ENCODE measurements at regions not wholly inside any gene's neighbourhood (a gene's known extent, or its start where the extent isn't known, plus 50 kb on each side); places are given as distances from the start of the nearest gene placed in this dataset.

DNA sequence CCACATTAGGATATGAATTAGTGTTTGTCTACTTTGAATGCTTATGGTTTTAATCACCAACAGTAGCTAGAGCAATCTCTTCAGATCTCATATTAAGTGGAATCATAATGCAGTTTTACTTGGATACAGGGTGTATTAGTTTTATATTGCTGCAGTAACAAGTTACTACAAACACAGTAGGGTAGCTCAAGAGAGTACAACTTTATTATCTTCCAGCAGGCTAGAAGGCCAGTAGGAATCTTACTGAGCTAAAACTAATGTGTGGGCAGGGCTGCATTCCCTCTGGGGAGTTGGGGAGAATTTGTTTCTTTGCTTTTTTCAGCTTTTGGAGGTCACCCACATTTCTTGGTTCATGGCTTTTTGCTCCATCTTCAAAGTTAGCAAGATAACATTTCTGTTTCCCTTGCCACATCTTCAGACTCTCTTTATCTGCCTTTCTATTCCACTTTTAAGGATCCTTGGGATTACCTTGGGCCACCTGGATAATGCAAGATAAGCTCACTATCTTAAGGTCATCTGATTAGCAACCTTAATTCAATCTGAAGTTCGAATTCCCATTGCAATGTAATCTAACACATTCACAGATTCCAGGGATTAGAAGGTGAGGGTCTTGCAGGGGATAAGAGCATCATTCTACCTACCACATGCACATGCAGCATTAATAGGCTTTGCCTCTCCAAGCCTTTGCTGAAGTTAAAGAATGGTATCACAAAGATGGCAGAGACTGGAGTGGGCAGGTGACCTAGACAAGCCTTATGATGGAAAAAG, 134.1 kb upstream of the SLC10A2 start:
- H3K4me2 ChIP-seq (ENCODE audit: low read length): no peak overlapping the region
- TF ChIP-seq TCF7L2 (IDR thresholded peaks at IDR 0.05; ENCODE audit: borderline replicate concordance, extremely low read depth, insufficient read depth, insufficient read length): no peak
- H3K36me3 ChIP-seq (ENCODE audit: control insufficient read depth in 1 of 2, insufficient read depth in 2 of 2, low read length in 2 of 2): no peaks in the 10 kb centered on the region
- H3K27me3 ChIP-seq (ENCODE audit: insufficient read depth, low read length): no peaks in the 10 kb centered on the region
- ChIA-PET POLR2A (no interaction called here), CTCF (no interaction called here), RAD21 (ENCODE audit: low non-redundant PET in 1 of 2, low total read pairs in 2 of 2, uncharacterized antibody in 2 of 2, unreplicated experiment in 2 of 2) (no interaction called here)
- no peaks in the 10 kb centered on the region for H3K79me2 ChIP-seq (ENCODE audit: insufficient read depth, low read length)
- intact Hi-C loops (cut with micrococcal nuclease): no loop called here
- no TSS peak for BruUV-seq (replicated peaks)
- H4K20me1 ChIP-seq (ENCODE audit: insufficient read depth): no peaks in the 10 kb centered on the region
- H3K27ac ChIP-seq (ENCODE audit: low read depth, low read length): no peak overlapping the region
- H3K4me3 ChIP-seq (replicated peaks in 1 of 2; ENCODE audit: low read depth in 1 of 2, low read length in 2 of 2): no peak overlapping the region
- no peak overlapping the region for H2AFZ ChIP-seq (ENCODE audit: low read depth, low read length, poor library complexity, severe bottlenecking)
- DNase-seq (ENCODE audit: low read depth, low spot score): no peak
- H3K9ac ChIP-seq (ENCODE audit: low read length): no peak overlapping the region
- ATAC-seq: no peak
- no peaks in the 10 kb centered on the region for H3K9me3 ChIP-seq (ENCODE audit: control insufficient read depth in 1 of 2, insufficient read depth in 1 of 2, low read depth in 1 of 2, low read length in 2 of 2)
- no peaks in the 10 kb centered on the region for H3K4me1 ChIP-seq (ENCODE audit: control insufficient read depth in 1 of 2, insufficient read depth in 2 of 2, low read length in 2 of 2)
- H3K9me2 ChIP-seq (ENCODE audit: insufficient read depth): no peaks in the 10 kb centered on the region

- H3K9ac ChIP-seq (ENCODE audit: low read length): no peak overlapping the region
- H2AFZ ChIP-seq (ENCODE audit: low read depth, low read length, poor library complexity, severe bottlenecking): no peak overlapping the region
- no peaks in the 10 kb centered on the region for H3K4me1 ChIP-seq (ENCODE audit: control insufficient read depth in 1 of 2, insufficient read depth in 2 of 2, low read length in 2 of 2)
- TF ChIP-seq ELF1 (IDR thresholded peaks at IDR 0.05; ENCODE audit: borderline replicate concordance, low read depth): no peak
- no peak for TF ChIP-seq ZNF274 (IDR thresholded peaks at IDR 0.05; ENCODE audit: low read depth, low read length)
- TF ChIP-seq RAD21 (IDR thresholded peaks at IDR 0.05; ENCODE audit: low read depth): no peak
- no peak for TF ChIP-seq POLR2AphosphoS5 (IDR thresholded peaks at IDR 0.05; ENCODE audit: low read depth, low read length)
- TF ChIP-seq EGR1 (IDR thresholded peaks at IDR 0.05; ENCODE audit: low read depth): no peak
- TF ChIP-seq, protein P1, sequence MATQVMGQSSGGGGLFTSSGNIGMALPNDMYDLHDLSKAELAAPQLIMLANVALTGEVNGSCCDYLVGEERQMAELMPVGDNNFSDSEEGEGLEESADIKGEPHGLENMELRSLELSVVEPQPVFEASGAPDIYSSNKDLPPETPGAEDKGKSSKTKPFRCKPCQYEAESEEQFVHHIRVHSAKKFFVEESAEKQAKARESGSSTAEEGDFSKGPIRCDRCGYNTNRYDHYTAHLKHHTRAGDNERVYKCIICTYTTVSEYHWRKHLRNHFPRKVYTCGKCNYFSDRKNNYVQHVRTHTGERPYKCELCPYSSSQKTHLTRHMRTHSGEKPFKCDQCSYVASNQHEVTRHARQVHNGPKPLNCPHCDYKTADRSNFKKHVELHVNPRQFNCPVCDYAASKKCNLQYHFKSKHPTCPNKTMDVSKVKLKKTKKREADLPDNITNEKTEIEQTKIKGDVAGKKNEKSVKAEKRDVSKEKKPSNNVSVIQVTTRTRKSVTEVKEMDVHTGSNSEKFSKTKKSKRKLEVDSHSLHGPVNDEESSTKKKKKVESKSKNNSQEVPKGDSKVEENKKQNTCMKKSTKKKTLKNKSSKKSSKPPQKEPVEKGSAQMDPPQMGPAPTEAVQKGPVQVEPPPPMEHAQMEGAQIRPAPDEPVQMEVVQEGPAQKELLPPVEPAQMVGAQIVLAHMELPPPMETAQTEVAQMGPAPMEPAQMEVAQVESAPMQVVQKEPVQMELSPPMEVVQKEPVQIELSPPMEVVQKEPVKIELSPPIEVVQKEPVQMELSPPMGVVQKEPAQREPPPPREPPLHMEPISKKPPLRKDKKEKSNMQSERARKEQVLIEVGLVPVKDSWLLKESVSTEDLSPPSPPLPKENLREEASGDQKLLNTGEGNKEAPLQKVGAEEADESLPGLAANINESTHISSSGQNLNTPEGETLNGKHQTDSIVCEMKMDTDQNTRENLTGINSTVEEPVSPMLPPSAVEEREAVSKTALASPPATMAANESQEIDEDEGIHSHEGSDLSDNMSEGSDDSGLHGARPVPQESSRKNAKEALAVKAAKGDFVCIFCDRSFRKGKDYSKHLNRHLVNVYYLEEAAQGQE (IDR thresholded peaks at IDR 0.05; ENCODE audit: low read depth): no peak
- no peak for TF ChIP-seq CBX3 (IDR thresholded peaks at IDR 0.05; ENCODE audit: low read depth)
- no peak for TF ChIP-seq EZH2 (IDR thresholded peaks at IDR 0.05)
- TF ChIP-seq TCF7L2 (IDR thresholded peaks at IDR 0.05; ENCODE audit: borderline replicate concordance, extremely low read depth, insufficient read depth, insufficient read length): no peak
- TF ChIP-seq JUND (IDR thresholded peaks at IDR 0.05): no peak
- no peak for TF ChIP-seq MAX (IDR thresholded peaks at IDR 0.05)
- no peak for TF ChIP-seq SP1 (IDR thresholded peaks at IDR 0.05; ENCODE audit: low read depth)
- ChIA-PET POLR2A (no interaction called here), CTCF (no interaction called here), RAD21 (ENCODE audit: low non-redundant PET in 1 of 2, low total read pairs in 2 of 2, uncharacterized antibody in 2 of 2, unreplicated experiment in 2 of 2) (no interaction called here)
- H3K4me3 ChIP-seq (replicated peaks in 1 of 2; ENCODE audit: low read depth in 1 of 2, low read length in 2 of 2): no peak overlapping the region
- no peak overlapping the region for H3K4me2 ChIP-seq (ENCODE audit: low read length)
- no peaks in the 10 kb centered on the region for H3K9me2 ChIP-seq (ENCODE audit: insufficient read depth)
- H3K9me3 ChIP-seq (ENCODE audit: control insufficient read depth in 1 of 2, insufficient read depth in 1 of 2, low read depth in 1 of 2, low read length in 2 of 2): no peaks in the 10 kb centered on the region
- no peaks in the 10 kb centered on the region for H3K79me2 ChIP-seq (ENCODE audit: insufficient read depth, low read length)
- ATAC-seq: no peak
- no peaks in the 10 kb centered on the region for H4K20me1 ChIP-seq (ENCODE audit: insufficient read depth)
- H3K36me3 ChIP-seq (ENCODE audit: control insufficient read depth in 1 of 2, insufficient read depth in 2 of 2, low read length in 2 of 2): no peaks in the 10 kb centered on the region
- DNase-seq (ENCODE audit: low read depth, low spot score): no peak
- H3K27ac ChIP-seq (ENCODE audit: low read depth, low read length): no peak overlapping the region
- intact Hi-C loops (cut with micrococcal nuclease): no loop called here
- H3K27me3 ChIP-seq (ENCODE audit: insufficient read depth, low read length): no peaks in the 10 kb centered on the region
- no TSS peak for BruUV-seq (replicated peaks)
Observed at GRCh38 chr13:103199380-103200088, 133.3 kb upstream of the SLC10A2 start.

Measured in HCT116 (cell line).